HepG2 (cell line): ENCODE measurements at regions not wholly inside any gene's neighbourhood (a gene's known extent, or its start where the extent isn't known, plus 50 kb on each side); places are given as distances from the start of the nearest gene placed in this dataset.

Experiments
- ATAC-seq: fragments of 200-7000 bp; cut with Tn5 transposase; 3 replicates; pipeline ENCODE4 v1.9.1; 2020; ENCODE audit warnings: mild to moderate bottlenecking, moderate library complexity
- BruUV-seq: library from RNA; stranded (reverse); fragments of 400-500 nt; replicated peaks from 2 replicates; lab custom pipeline; 2021; lab: Mats Ljungman, UMichigan
- CTCF ChIA-PET: fragments of 300-600 bp; formaldehyde crosslinking; extraction: SDS; loops from one replicate; lab custom pipeline; 2021; ENCODE audit warnings: low total read pairs, inconsistent platforms, low intra/inter-chr PET ratio; lab: Yijun Ruan, JAX
- POLR2A ChIA-PET: fragments of 350-600 bp; sonication (Branson Sonifier 250); formaldehyde crosslinking; loops from one replicate; lab custom pipeline; 2020; ENCODE audit warnings: antibody characterized with exemption, inconsistent platforms; lab: Yijun Ruan, JAX
- DNase-seq: peaks from one replicate; pipeline ENCODE4 v3.0.0-alpha.2; 2015; ENCODE audit warnings: low spot score
- FAIRE-seq: peaks from 3 replicates; lab custom pipeline; 2011; peaks lifted over from hg19 to GRCh38; lab: Jason Lieb, UNC
- H2AFZ ChIP-seq: one replicate; pipeline ENCODE4 v1.6.1; 2011; ENCODE audit warnings: low read length, inconsistent platforms
- H3K27ac ChIP-seq: fragments of 300-600 bp; 3 replicates; pipeline ENCODE4 v1.8.0; 2011; ENCODE audit warnings: mixed run types, mild to moderate bottlenecking, mixed read lengths, low read length, inconsistent platforms; ENCODE audit not compliant: insufficient read depth; ENCODE audit errors: extremely low read length
- H3K27me3 ChIP-seq, 2 experiments: fragments of 200-600 bp in 1 of 2; 2 replicates in 1 of 2; 3 replicates in 1 of 2; pipeline versions ENCODE4 v1.6.0 to v1.8.0; 2011; ENCODE audit warnings: low read length in 2 of 2, mild to moderate bottlenecking in 2 of 2, moderate library complexity in 2 of 2, inconsistent platforms in 1 of 2; ENCODE audit not compliant: insufficient read depth in 2 of 2, control insufficient read depth in 1 of 2
- H3K36me3 ChIP-seq, 2 experiments: fragments of 200-600 bp in 1 of 2; replicated peaks in 1 of 2; 2 replicates in 1 of 2; 3 replicates in 1 of 2; pipeline versions ENCODE4 v1.5.1 to v1.8.0; 2011; ENCODE audit warnings: low read length in 2 of 2, inconsistent platforms in 1 of 2; ENCODE audit not compliant: insufficient read depth in 2 of 2, control insufficient read depth in 1 of 2
- H3K4me1 ChIP-seq: 2 replicates; pipeline ENCODE4 v1.5.1; 2012; ENCODE audit warnings: low read length, inconsistent platforms; ENCODE audit not compliant: insufficient read depth
- H3K4me2 ChIP-seq: 2 replicates; pipeline ENCODE4 v1.6.0; 2011; ENCODE audit warnings: low read depth, low read length, inconsistent platforms
- H3K4me3 ChIP-seq, 3 experiments: fragments of 200-600 bp in 1 of 3; sonication (generic), shearing (Covaris generic) in 1 of 3; replicated peaks in 1 of 3; 2 replicates each; pipeline ENCODE4 v1.5.1; 2011 to 2016; ENCODE audit warnings: low read length in 3 of 3, inconsistent platforms in 2 of 3, low read depth in 2 of 3, mild to moderate bottlenecking in 2 of 3, control low read depth in 1 of 3, mixed read lengths in 1 of 3; ENCODE audit not compliant: insufficient read depth in 1 of 3
- H3K79me2 ChIP-seq: one replicate; pipeline ENCODE4 v1.6.1; 2011; ENCODE audit warnings: low read length, inconsistent platforms; ENCODE audit not compliant: insufficient read depth
- H3K9ac ChIP-seq: 2 replicates; pipeline ENCODE4 v1.6.0; 2011; ENCODE audit warnings: mild to moderate bottlenecking, low read depth, low read length, inconsistent platforms; ENCODE audit not compliant: insufficient read depth
- H3K9me3 ChIP-seq: 2 replicates; pipeline ENCODE4 v1.5.1; 2012; ENCODE audit warnings: mild to moderate bottlenecking, low read length
- H4K20me1 ChIP-seq: 2 replicates; pipeline ENCODE4 v1.6.0; 2011; ENCODE audit warnings: inconsistent platforms, mild to moderate bottlenecking, low read length, moderate library complexity; ENCODE audit not compliant: insufficient read depth
- FOSL1 ChIP-seq: sonication (generic); formaldehyde crosslinking; IDR thresholded peaks from 2 replicates; pipeline ENCODE4 v1.9.0; 2021; ENCODE audit warnings: missing genetic modification reagents, borderline replicate concordance
- KLF15 ChIP-seq: sonication (generic); formaldehyde crosslinking; IDR thresholded peaks from 2 replicates; pipeline ENCODE4 v1.8.1; 2023; ENCODE audit warnings: borderline replicate concordance, mild to moderate bottlenecking, inconsistent platforms, missing genetic modification reagents, mixed read lengths
- LBX2 ChIP-seq: sonication (generic); formaldehyde crosslinking; IDR thresholded peaks from 2 replicates; pipeline ENCODE4 v1.5.0; 2020; ENCODE audit warnings: missing genetic modification reagents, mild to moderate bottlenecking, borderline replicate concordance
- MLLT10 ChIP-seq: sonication (generic); formaldehyde crosslinking; IDR thresholded peaks from 2 replicates; pipeline ENCODE4 v1.4.0; 2020; ENCODE audit warnings: missing genetic modification reagents
- MTA3 ChIP-seq: sonication (generic); formaldehyde crosslinking; IDR thresholded peaks from 2 replicates; pipeline ENCODE4 v1.4.0; 2020; ENCODE audit warnings: missing genetic modification reagents
- POLR2G ChIP-seq: fragments of 200-400 bp; formaldehyde crosslinking; IDR thresholded peaks from 2 replicates; pipeline ENCODE4 v1.6.1; 2018; ENCODE audit warnings: mild to moderate bottlenecking, low read depth, low read length, moderate library complexity
- SIN3B ChIP-seq: fragments of 150-350 bp; IDR thresholded peaks from 2 replicates; pipeline ENCODE4 v1.6.1; 2014; ENCODE audit warnings: low read length
- THYN1 ChIP-seq: sonication (generic); formaldehyde crosslinking; IDR thresholded peaks from 2 replicates; pipeline ENCODE4 v1.8.1; 2023; ENCODE audit warnings: low read depth, mild to moderate bottlenecking, moderate library complexity, missing genetic modification reagents, borderline replicate concordance
- ZNF235 ChIP-seq: sonication (generic); formaldehyde crosslinking; IDR thresholded peaks from 2 replicates; pipeline ENCODE4 v1.8.1; 2023; ENCODE audit warnings: mild to moderate bottlenecking, missing genetic modification reagents, borderline replicate concordance
- ZNF331 ChIP-seq: sonication (generic); formaldehyde crosslinking; IDR thresholded peaks from 2 replicates; pipeline ENCODE4 v1.4.0; 2020; ENCODE audit warnings: missing genetic modification reagents
- ZNF512 ChIP-seq: sonication (generic); formaldehyde crosslinking; IDR thresholded peaks from 2 replicates; pipeline ENCODE4 v1.4.0; 2020; ENCODE audit warnings: mild to moderate bottlenecking, missing genetic modification reagents
- ZNF552 ChIP-seq: sonication (generic); formaldehyde crosslinking; IDR thresholded peaks from 2 replicates; pipeline ENCODE4 v1.9.0; 2022; ENCODE audit warnings: missing genetic modification reagents, mild to moderate bottlenecking, borderline replicate concordance
- ZNF558 ChIP-seq: sonication (generic); formaldehyde crosslinking; IDR thresholded peaks from 2 replicates; pipeline ENCODE4 v1.9.0; 2022; ENCODE audit warnings: mild to moderate bottlenecking, missing genetic modification reagents, borderline replicate concordance
- WGBS: methylation state at CpG from one replicate; pipeline ENCODE4 v1.1.6; 2017; ENCODE audit warnings: low lambda C conversion rate; 5-methylcytosine and 5-hydroxymethylcytosine counted together
- in situ Hi-C: cut with HindIII; loops from 2 replicates; pipeline ENCODE4 v1.10.0; 2017; ENCODE audit warnings: low pct_unique_long_range_greater_than_20kb; ENCODE audit not compliant: extremely low pct_ligation_motif_present
- intact Hi-C: fragments of 100-400 bp; cut with micrococcal nuclease; formaldehyde crosslinking; loops from one replicate; pipeline ENCODE4 v1.10.0; 2022; ENCODE audit not compliant: unreplicated experiment

GRCh38 chr18:46413684-46414083 lies 243.3 kb downstream of the LOXHD1 start:
- intact Hi-C loops (no loop called here), in situ Hi-C loops (no loop called here)
- Histone ChIP-seq H3K4me3 (no peak overlapping the region), H4K20me1 (no peaks in the 10 kb centered on the region), H3K4me1 (no peaks in the 10 kb centered on the region), H3K79me2 (no peaks in the 10 kb centered on the region), H3K4me2 (no peak overlapping the region), H3K27me3 (peaks cover 0 to 27% of the 10 kb centered on the region in 2 experiments; a peak in 2 of 5 replicates), H2AFZ (no peak overlapping the region), H3K27ac (no peak overlapping the region), H3K9ac (no peak overlapping the region), H3K9me3 (no peaks in the 10 kb centered on the region)
- ATAC-seq (no peak), FAIRE-seq (no peak), DNase-seq (no peak)
- BruUV-seq: no TSS peak
- ChIA-PET CTCF (no interaction called here), POLR2A (no interaction called here)
- WGBS: 5% methylated on average over 3 of the region's 3 CpGs
- TF ChIP-seq KLF15 (CRISPR knock-in tag): no peak
- no peak for TF ChIP-seq FOSL1 (CRISPR knock-in tag)
- TF ChIP-seq POLR2G: no peak
- TF ChIP-seq MLLT10 (CRISPR knock-in tag): no peak
- TF ChIP-seq THYN1: no peak
- no peak for TF ChIP-seq ZNF558 (CRISPR knock-in tag)
- no peak for TF ChIP-seq ZNF331 (CRISPR knock-in tag)
- TF ChIP-seq ZNF235: no peak
- no peak for TF ChIP-seq ZNF552 (CRISPR knock-in tag)
- TF ChIP-seq SIN3B: no peak
- TF ChIP-seq LBX2: no peak
- TF ChIP-seq MTA3: no peak
- no peak for TF ChIP-seq ZNF512 (CRISPR knock-in tag)
- TF ChIP-seq, all 625 proteins: peak for 0
- H3K36me3 ChIP-seq: no peaks in the 10 kb centered on the region
